HepG2 (cell line): ENCODE measurements at regions not wholly inside any gene's neighbourhood (a gene's known extent, or its start where the extent isn't known, plus 50 kb on each side); places are given as distances from the start of the nearest gene placed in this dataset.
"Not testable (repeated sequence)": the region's sequence is repeated elsewhere in the genome, so short reads cannot be mapped to it uniquely, and the experiment has no call there.

Source experiments
- FOXA1 ChIP-seq, 2 experiments: fragments of 450-650 bp in 1 of 2; sonication (generic) in 1 of 2; formaldehyde crosslinking in 1 of 2; IDR thresholded peaks; 2 replicates each; pipeline versions ENCODE4 v1.4.0 to v1.6.1; 2016 to 2020; ENCODE audit warnings: missing genetic modification reagents in 1 of 2
- FOXK1 ChIP-seq: sonication (generic); formaldehyde crosslinking; IDR thresholded peaks from 2 replicates; pipeline ENCODE4 v1.4.0; 2020; ENCODE audit warnings: low read depth, missing genetic modification reagents, borderline replicate concordance
- GATAD1 ChIP-seq: IDR thresholded peaks from 2 replicates; pipeline ENCODE4 v1.6.1; 2016; ENCODE audit warnings: missing genetic modification reagents, missing compliant biosample characterization
- MAX ChIP-seq: IDR thresholded peaks from 2 replicates; pipeline ENCODE4 v1.6.1; 2012; ENCODE audit warnings: inconsistent platforms
- NR0B2 ChIP-seq: sonication (generic); formaldehyde crosslinking; IDR thresholded peaks from 2 replicates; pipeline ENCODE4 v1.4.0; 2020; ENCODE audit warnings: mild to moderate bottlenecking, missing genetic modification reagents
- NRL ChIP-seq: sonication (generic); formaldehyde crosslinking; IDR thresholded peaks from 2 replicates; pipeline ENCODE4 v1.5.0; 2020; ENCODE audit warnings: missing genetic modification reagents, mild to moderate bottlenecking, moderate library complexity, borderline replicate concordance
- PHF8 ChIP-seq: sonication (generic); formaldehyde crosslinking; IDR thresholded peaks from 2 replicates; pipeline ENCODE4 v1.5.0; 2020; ENCODE audit warnings: missing genetic modification reagents
- SOX6 ChIP-seq, 2 experiments: fragments of 450-650 bp in 1 of 2; sonication (generic) in 1 of 2; formaldehyde crosslinking in 1 of 2; IDR thresholded peaks; 2 replicates each; pipeline versions ENCODE4 v1.4.0 to v1.6.1; 2017 to 2020; ENCODE audit warnings: antibody characterized with exemption in 1 of 2, mild to moderate bottlenecking in 1 of 2, missing genetic modification reagents in 1 of 2
- SRY ChIP-seq: sonication (generic); formaldehyde crosslinking; IDR thresholded peaks from 2 replicates; pipeline ENCODE4 v1.8.0; 2022; ENCODE audit warnings: mild to moderate bottlenecking, missing genetic modification reagents
- THAP9 ChIP-seq: sonication (generic); formaldehyde crosslinking; IDR thresholded peaks from 2 replicates; pipeline ENCODE4; 2020; ENCODE audit warnings: missing genetic modification reagents, mild to moderate bottlenecking, borderline replicate concordance
- ZNF317 ChIP-seq: sonication (generic); formaldehyde crosslinking; IDR thresholded peaks from 2 replicates; pipeline ENCODE4 v1.5.0; 2020; ENCODE audit warnings: mild to moderate bottlenecking, missing genetic modification reagents
- ZNF615 ChIP-seq: sonication (generic); formaldehyde crosslinking; IDR thresholded peaks from 2 replicates; pipeline ENCODE4 v1.5.0; 2020; ENCODE audit warnings: mild to moderate bottlenecking, missing genetic modification reagents, borderline replicate concordance
- ZNF784 ChIP-seq: sonication (generic); formaldehyde crosslinking; IDR thresholded peaks from 2 replicates; pipeline ENCODE4 v1.5.1; 2020; ENCODE audit warnings: missing genetic modification reagents, mild to moderate bottlenecking, borderline replicate concordance
- TF ChIP-seq, protein P1 (sequence below): sonication (generic); formaldehyde crosslinking; IDR thresholded peaks from 2 replicates; pipeline ENCODE4 v1.5.0; 2020; ENCODE audit warnings: mild to moderate bottlenecking, missing genetic modification reagents, borderline replicate concordance
- TF ChIP-seq, protein P2 (sequence below): IDR thresholded peaks from 2 replicates; pipeline ENCODE4 v1.4.0; 2020; ENCODE audit warnings: mild to moderate bottlenecking, missing genetic modification reagents

DNA sequence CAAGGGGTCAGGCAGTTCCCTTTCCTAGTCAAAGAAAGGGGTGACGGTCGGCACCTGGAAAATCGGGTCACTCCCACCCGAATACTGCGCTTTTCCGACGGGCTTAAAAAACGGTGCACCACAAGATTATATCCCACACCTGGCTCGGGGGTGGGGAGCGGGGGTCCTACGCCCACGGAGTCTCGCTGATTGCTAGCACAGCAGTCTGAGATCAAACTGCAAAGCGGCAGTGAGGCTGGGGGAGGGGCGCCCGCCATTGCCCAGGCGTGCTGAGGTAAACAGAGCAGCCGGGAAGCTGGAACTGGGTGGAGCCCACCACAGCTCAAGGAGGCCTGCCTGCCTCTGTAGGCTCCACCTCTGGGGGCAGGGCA, 1890.5 kb upstream of the FLRT2 start (continued):
- TF ChIP-seq, protein P1, sequence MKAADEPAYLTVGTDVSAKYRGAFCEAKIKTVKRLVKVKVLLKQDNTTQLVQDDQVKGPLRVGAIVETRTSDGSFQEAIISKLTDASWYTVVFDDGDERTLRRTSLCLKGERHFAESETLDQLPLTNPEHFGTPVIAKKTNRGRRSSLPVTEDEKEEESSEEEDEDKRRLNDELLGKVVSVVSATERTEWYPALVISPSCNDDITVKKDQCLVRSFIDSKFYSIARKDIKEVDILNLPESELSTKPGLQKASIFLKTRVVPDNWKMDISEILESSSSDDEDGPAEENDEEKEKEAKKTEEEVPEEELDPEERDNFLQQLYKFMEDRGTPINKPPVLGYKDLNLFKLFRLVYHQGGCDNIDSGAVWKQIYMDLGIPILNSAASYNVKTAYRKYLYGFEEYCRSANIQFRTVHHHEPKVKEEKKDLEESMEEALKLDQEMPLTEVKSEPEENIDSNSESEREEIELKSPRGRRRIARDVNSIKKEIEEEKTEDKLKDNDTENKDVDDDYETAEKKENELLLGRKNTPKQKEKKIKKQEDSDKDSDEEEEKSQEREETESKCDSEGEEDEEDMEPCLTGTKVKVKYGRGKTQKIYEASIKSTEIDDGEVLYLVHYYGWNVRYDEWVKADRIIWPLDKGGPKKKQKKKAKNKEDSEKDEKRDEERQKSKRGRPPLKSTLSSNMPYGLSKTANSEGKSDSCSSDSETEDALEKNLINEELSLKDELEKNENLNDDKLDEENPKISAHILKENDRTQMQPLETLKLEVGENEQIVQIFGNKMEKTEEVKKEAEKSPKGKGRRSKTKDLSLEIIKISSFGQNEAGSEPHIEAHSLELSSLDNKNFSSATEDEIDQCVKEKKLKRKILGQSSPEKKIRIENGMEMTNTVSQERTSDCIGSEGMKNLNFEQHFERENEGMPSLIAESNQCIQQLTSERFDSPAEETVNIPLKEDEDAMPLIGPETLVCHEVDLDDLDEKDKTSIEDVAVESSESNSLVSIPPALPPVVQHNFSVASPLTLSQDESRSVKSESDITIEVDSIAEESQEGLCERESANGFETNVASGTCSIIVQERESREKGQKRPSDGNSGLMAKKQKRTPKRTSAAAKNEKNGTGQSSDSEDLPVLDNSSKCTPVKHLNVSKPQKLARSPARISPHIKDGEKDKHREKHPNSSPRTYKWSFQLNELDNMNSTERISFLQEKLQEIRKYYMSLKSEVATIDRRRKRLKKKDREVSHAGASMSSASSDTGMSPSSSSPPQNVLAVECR (CRISPR knock-in tag): 0 out of 2 replicates have a peak, but pooled peaks have one; percentile 22
- peak; percentile 19; the same call in 1 of the 2 replicates for TF ChIP-seq MAX
- TF ChIP-seq PHF8 (CRISPR knock-in tag): peak; percentile 59
- TF ChIP-seq NRL (CRISPR knock-in tag): peak; percentile 22; the same call in 1 of the 2 replicates
- TF ChIP-seq ZNF784 (CRISPR knock-in tag): peak; percentile 27; the same call in 1 of the 2 replicates
- 0 out of 2 replicates have a peak, but pooled peaks have one; percentile 38 for TF ChIP-seq ZNF615 (CRISPR knock-in tag)
- TF ChIP-seq ZNF317: 0 out of 2 replicates have a peak, but pooled peaks have one; percentile 27
- 0 out of 2 replicates have a peak, but pooled peaks have one; percentile 37 for TF ChIP-seq THAP9 (CRISPR knock-in tag)
- TF ChIP-seq, protein P2, sequence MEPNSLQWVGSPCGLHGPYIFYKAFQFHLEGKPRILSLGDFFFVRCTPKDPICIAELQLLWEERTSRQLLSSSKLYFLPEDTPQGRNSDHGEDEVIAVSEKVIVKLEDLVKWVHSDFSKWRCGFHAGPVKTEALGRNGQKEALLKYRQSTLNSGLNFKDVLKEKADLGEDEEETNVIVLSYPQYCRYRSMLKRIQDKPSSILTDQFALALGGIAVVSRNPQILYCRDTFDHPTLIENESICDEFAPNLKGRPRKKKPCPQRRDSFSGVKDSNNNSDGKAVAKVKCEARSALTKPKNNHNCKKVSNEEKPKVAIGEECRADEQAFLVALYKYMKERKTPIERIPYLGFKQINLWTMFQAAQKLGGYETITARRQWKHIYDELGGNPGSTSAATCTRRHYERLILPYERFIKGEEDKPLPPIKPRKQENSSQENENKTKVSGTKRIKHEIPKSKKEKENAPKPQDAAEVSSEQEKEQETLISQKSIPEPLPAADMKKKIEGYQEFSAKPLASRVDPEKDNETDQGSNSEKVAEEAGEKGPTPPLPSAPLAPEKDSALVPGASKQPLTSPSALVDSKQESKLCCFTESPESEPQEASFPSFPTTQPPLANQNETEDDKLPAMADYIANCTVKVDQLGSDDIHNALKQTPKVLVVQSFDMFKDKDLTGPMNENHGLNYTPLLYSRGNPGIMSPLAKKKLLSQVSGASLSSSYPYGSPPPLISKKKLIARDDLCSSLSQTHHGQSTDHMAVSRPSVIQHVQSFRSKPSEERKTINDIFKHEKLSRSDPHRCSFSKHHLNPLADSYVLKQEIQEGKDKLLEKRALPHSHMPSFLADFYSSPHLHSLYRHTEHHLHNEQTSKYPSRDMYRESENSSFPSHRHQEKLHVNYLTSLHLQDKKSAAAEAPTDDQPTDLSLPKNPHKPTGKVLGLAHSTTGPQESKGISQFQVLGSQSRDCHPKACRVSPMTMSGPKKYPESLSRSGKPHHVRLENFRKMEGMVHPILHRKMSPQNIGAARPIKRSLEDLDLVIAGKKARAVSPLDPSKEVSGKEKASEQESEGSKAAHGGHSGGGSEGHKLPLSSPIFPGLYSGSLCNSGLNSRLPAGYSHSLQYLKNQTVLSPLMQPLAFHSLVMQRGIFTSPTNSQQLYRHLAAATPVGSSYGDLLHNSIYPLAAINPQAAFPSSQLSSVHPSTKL (CRISPR knock-in tag): peak; percentile 49
- peak; percentile 65; the same call in 1 of the 2 replicates for TF ChIP-seq FOXK1 (CRISPR knock-in tag)
- 0 out of 2 replicates have a peak, but pooled peaks have one; percentile 17 for TF ChIP-seq GATAD1 (CRISPR knock-in tag)
- not testable (repeated sequence) for TF ChIP-seq FOXA1, SOX6 (IDR thresholded peaks at IDR 0.05)
- peak; percentile 60 for TF ChIP-seq FOXA1 (CRISPR knock-in tag; IDR thresholded peaks at IDR 0.05)
- TF ChIP-seq SRY (CRISPR knock-in tag): 0 out of 2 replicates have a peak, but pooled peaks have one; percentile 35
- TF ChIP-seq SOX6 (CRISPR knock-in tag; IDR thresholded peaks at IDR 0.05): peak; percentile 48; the same call in 1 of the 2 replicates
- TF ChIP-seq NR0B2 (CRISPR knock-in tag): 0 out of 2 replicates have a peak, but pooled peaks have one; percentile 36
